ENCODE measurements at regions not wholly inside any gene's neighbourhood (a gene's known extent, or its start where the extent isn't known, plus 50 kb on each side); places are given as distances from the start of the nearest gene placed in this dataset.

DNA sequence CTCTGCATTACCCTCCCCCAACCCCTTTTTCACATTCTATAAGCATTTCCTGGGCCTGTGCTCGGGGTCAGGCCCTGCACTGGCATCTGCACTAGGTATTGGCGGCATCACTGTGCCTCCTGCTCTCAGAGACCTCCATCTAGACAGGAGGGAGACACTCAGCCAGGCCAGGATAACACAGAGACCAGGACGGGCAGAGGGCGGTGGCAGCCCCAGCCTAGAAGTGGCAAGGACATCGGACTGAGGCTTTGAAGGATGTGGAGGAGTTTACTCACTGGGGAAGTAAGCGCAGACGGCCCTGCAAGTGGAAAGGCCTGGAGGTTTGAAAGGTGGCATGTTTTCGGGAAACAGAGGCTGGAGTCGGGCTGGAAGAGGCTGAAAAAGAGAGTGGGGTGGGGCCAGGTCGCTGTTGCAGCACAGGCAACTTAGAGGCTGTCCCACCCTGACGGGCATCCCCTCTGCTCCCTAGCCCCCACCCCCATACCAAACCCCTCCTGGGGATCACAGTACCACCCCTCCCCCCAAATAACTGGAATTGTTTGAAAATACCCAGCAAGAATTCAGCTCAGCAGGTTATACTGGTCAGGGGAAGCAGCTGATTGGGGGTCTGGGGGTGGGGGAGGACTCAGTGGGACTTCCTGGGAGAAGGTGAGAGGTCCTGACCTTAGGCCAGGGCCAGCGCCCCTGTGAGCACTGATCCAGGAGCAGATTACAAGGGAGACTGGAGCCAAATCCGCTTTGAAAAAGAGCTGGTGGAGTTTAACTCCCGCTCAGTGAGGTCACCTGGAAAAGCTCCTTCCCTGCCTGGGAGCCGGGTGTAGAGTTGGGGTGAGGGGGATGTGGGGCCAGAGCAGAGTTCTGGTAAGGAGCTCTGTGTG lies 121.8 kb upstream of the WNT4 start:
- DNase-seq (no peak), ATAC-seq (ENCODE audit: low read depth) (no peak)
- H3K4me2 ChIP-seq (replicated peaks; ENCODE audit: low read depth, low read length, poor library complexity, severe bottlenecking), result no peak overlapping the region
- intact Hi-C loops (cut with micrococcal nuclease), result no loop called here
- 76% methylated on average over 11 of the region's 15 CpGs for WGBS (ENCODE audit: insufficient coverage)
- no peak overlapping the region for H3K4me3 ChIP-seq (ENCODE audit: control extremely low read depth in 1 of 5, extremely low read depth in 1 of 5, insufficient read depth in 1 of 5, low read depth in 2 of 5, low read length in 4 of 5)
- Mint-ChIP-seq H3K9me3 (ENCODE audit: insufficient read depth) (no peaks in the 10 kb centered on the region), H3K4me3 (no peak overlapping the region), H3K27me3 (peaks cover 18% of the 10 kb centered on the region), H3K27ac (no peak overlapping the region), H3K4me1 (peaks cover 10% of the 10 kb centered on the region)
- no peaks in the 10 kb centered on the region for H4K20me1 ChIP-seq (ENCODE audit: control insufficient read depth, insufficient read depth, low read length, poor library complexity, severe bottlenecking)
- TF ChIP-seq, protein P1, sequence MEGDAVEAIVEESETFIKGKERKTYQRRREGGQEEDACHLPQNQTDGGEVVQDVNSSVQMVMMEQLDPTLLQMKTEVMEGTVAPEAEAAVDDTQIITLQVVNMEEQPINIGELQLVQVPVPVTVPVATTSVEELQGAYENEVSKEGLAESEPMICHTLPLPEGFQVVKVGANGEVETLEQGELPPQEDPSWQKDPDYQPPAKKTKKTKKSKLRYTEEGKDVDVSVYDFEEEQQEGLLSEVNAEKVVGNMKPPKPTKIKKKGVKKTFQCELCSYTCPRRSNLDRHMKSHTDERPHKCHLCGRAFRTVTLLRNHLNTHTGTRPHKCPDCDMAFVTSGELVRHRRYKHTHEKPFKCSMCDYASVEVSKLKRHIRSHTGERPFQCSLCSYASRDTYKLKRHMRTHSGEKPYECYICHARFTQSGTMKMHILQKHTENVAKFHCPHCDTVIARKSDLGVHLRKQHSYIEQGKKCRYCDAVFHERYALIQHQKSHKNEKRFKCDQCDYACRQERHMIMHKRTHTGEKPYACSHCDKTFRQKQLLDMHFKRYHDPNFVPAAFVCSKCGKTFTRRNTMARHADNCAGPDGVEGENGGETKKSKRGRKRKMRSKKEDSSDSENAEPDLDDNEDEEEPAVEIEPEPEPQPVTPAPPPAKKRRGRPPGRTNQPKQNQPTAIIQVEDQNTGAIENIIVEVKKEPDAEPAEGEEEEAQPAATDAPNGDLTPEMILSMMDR (IDR thresholded peaks at IDR 0.05), result no peak
- no peak for TF ChIP-seq EZH2 (IDR thresholded peaks at IDR 0.05; ENCODE audit: borderline replicate concordance, insufficient read depth, low read depth, low read length, poor library complexity, severe bottlenecking)
- no peak overlapping the region for H3K9ac ChIP-seq (ENCODE audit: low read length)
- ChIA-PET CTCF (no interaction called here), POLR2A (no interaction called here)
- H2AFZ ChIP-seq (ENCODE audit: insufficient read depth, low read depth, low read length, poor library complexity, severe bottlenecking), result no peak overlapping the region
- H3K27ac ChIP-seq (ENCODE audit: low read length in 2 of 2), result no peak overlapping the region
- H3K79me2 ChIP-seq (ENCODE audit: control insufficient read depth, insufficient read depth, low read length), result no peaks in the 10 kb centered on the region
- H3K27me3 ChIP-seq (replicated peaks in 1 of 4; ENCODE audit: control extremely low read depth in 1 of 4, control insufficient read depth in 3 of 4, insufficient read depth in 4 of 4, low read length in 3 of 4), result no peaks in the 10 kb centered on the region
- H3K36me3 ChIP-seq (replicated peaks in 1 of 2; ENCODE audit: control extremely low read depth in 1 of 2, control insufficient read depth in 1 of 2, extremely low read depth in 1 of 2, insufficient read depth in 2 of 2, low read length in 1 of 2), result no peaks in the 10 kb centered on the region
- peaks cover 0 to 10% of the 10 kb centered on the region in 2 donors for H3K4me1 ChIP-seq (ENCODE audit: control insufficient read depth in 2 of 2, insufficient read depth in 2 of 2, low read length in 2 of 2)
- peaks cover 0 to 6% (median 0%) of the 10 kb centered on the region in 3 donors for H3K9me3 ChIP-seq (ENCODE audit: control extremely low read depth in 1 of 3, control insufficient read depth in 2 of 3, insufficient read depth in 1 of 3, low read length in 2 of 3)

DNA sequence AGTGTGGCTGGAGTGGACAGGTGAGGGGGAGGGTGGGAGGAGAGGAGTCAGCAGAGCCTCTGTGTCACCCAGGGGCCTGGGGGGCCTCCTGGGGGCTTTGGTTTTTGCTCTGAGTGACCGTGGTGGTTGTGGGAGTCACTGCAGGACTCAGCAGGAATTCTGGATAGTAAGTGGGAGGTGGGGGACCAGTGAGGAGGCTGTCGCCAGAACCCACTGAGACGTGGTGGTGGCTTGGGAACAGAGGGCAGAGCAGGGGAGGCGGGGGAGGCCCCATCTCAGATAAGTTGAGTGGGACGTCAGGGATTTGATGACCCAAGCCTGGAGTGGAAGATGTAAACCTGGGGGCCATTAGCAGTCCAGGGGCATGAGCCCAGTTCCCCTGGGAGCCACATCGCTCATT lies 123.2 kb upstream of the WNT4 start:
- Histone ChIP-seq H3K27me3 (replicated peaks in 1 of 4; ENCODE audit: control extremely low read depth in 1 of 4, control insufficient read depth in 3 of 4, insufficient read depth in 4 of 4, low read length in 3 of 4) (no peaks in the 10 kb centered on the region), H3K4me2 (replicated peaks; ENCODE audit: low read depth, low read length, poor library complexity, severe bottlenecking) (no peak overlapping the region), H3K9ac (ENCODE audit: low read length) (no peak overlapping the region), H3K9me3 (ENCODE audit: control extremely low read depth in 1 of 3, control insufficient read depth in 2 of 3, insufficient read depth in 1 of 3, low read length in 2 of 3) (peaks cover 0 to 1% (median 0%) of the 10 kb centered on the region in 3 donors), H2AFZ (ENCODE audit: insufficient read depth, low read depth, low read length, poor library complexity, severe bottlenecking) (no peak overlapping the region), H4K20me1 (ENCODE audit: control insufficient read depth, insufficient read depth, low read length, poor library complexity, severe bottlenecking) (no peaks in the 10 kb centered on the region), H3K36me3 (replicated peaks in 1 of 2; ENCODE audit: control extremely low read depth in 1 of 2, control insufficient read depth in 1 of 2, extremely low read depth in 1 of 2, insufficient read depth in 2 of 2, low read length in 1 of 2) (no peaks in the 10 kb centered on the region), H3K4me3 (ENCODE audit: control extremely low read depth in 1 of 5, extremely low read depth in 1 of 5, insufficient read depth in 1 of 5, low read depth in 2 of 5, low read length in 4 of 5) (no peak overlapping the region), H3K27ac (ENCODE audit: low read length in 2 of 2) (no peak overlapping the region), H3K4me1 (ENCODE audit: control insufficient read depth in 2 of 2, insufficient read depth in 2 of 2, low read length in 2 of 2) (peaks cover 0 to 10% of the 10 kb centered on the region in 2 donors), H3K79me2 (ENCODE audit: control insufficient read depth, insufficient read depth, low read length) (no peaks in the 10 kb centered on the region)
- TF ChIP-seq, protein P1 (IDR thresholded peaks at IDR 0.05), result no peak
- TF ChIP-seq EZH2 (IDR thresholded peaks at IDR 0.05; ENCODE audit: borderline replicate concordance, insufficient read depth, low read depth, low read length, poor library complexity, severe bottlenecking), result no peak
- intact Hi-C loops (cut with micrococcal nuclease), result no loop called here
- Mint-ChIP-seq H3K27me3 (peaks cover 18% of the 10 kb centered on the region), H3K9me3 (ENCODE audit: insufficient read depth) (no peaks in the 10 kb centered on the region), H3K4me3 (no peak overlapping the region), H3K4me1 (peaks cover 10% of the 10 kb centered on the region), H3K27ac (no peak overlapping the region)
- ATAC-seq (ENCODE audit: low read depth), result no peak
- POLR2A ChIA-PET, result no interaction called here
- 72% methylated on average over 6 of the region's 6 CpGs for WGBS (ENCODE audit: insufficient coverage)
- no peak for DNase-seq
- CTCF ChIA-PET, result no interaction called here
